HG03280 (cell line): ENCODE measurements at regions not wholly inside any gene's neighbourhood (a gene's known extent, or its start where the extent isn't known, plus 50 kb on each side); places are given as distances from the start of the nearest gene placed in this dataset.
"Not testable (repeated sequence)": the region's sequence is repeated elsewhere in the genome, so short reads cannot be mapped to it uniquely, and the experiment has no call there.

Source experiments
- ATAC-seq: cut with Tn5 transposase; IDR thresholded peaks from one replicate; pipeline ENCODE4 v1.9.1; 2021; ENCODE audit warnings: mild to moderate bottlenecking, moderate library complexity; ENCODE audit not compliant: unreplicated experiment

DNA sequence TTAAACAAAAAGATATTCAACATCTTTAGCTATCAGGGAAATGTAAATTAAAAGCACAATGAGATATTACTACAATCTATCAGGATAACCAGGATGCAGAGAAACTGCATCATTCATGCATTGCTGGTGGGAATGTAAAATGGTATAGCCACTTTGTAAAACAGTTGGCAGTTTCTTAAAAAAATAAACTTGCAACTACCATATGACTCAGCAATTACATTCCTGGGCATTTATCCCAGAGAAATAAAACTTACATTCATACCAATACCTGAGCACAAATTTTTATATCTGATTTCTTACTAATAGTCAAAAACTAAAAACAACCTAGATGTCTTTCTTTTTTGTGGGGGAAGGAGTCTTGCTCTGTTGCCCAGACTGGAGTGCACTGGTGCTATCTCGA, 190.3 kb upstream of the TAB2 start:
- no peak for ATAC-seq

DNA sequence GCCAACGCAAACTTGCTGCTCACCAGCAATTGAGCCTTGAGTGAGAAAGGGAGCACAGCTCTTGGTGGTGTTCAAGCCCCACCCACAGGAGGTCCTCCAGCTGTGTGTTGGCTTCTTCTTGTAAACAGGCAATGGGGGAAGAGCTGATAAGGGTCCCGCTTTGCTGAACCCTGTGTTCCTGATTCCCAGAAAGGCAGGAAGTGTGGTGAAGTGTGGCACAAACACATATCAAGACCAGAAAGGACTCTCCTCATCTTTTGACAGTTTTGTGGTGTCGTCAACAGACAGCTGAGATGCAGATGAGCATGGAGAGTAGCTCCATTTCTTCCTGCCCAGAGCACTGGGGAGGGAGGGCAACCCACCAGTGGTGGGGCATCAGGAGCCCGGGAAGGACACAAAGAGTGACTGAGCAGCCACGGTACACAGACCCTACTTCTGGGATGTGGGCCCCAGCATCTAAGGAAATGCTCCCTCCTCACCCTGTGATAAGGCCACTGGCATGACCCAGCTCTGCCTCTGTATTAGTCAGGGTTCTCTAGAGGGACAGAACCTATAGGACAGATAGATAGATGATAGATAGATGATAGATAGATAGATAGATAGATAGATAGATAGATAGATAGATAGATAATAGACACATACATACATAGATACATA, 188.9 kb upstream of the TAB2 start:
- ATAC-seq: no peak

DNA sequence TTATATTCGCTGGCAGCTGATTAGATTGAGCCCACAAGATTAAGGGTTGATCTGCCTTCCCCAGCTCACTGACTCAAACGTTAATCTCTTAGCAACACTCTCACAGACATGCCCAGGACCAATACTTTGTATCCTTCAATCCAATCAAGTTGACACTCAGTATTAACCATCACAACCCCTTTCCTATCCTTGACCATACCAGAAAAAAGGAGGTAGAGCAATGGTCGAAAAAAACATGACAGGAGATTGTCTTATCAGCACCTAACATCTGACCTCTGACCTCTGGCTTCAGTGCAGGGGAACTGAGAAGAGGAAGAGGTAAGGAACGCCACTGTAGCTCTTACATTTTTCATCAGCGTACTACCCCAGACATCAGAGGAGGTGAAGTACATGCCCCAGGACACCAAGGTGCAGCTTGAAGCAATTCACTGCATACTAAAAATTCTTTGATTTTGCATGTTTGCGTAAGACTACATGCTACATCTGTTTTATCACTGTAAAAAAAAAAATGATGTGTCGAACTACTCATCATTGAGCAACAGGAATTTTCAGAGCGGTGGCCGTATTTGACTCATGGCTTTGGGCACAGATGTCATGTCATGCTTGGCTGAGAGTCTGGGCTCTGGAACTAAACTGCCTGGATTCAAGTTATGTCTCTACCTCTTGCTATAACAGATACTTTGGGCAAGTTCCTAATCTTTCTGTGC, 188.0 kb upstream of the TAB2 start:
- no peak for ATAC-seq

DNA sequence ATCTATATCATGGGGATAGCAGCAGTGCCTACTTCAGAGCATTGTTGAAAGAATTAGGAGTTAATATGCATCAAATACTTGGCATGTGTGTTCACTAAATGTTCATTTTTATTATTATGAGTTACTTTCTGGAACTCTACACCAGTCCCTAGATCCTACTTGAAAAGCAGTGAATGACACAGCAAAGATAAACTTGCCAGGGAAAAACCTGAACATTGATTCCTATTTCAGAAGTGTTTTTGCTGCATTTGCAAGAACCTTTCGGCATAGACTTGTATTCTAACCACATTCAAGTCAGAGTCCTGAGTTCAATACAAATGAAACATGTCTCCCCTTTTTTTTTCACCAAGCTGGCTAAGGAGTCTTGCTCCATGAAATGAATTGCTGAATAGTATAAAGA, 187.4 kb upstream of the TAB2 start:
- no peak for ATAC-seq

DNA sequence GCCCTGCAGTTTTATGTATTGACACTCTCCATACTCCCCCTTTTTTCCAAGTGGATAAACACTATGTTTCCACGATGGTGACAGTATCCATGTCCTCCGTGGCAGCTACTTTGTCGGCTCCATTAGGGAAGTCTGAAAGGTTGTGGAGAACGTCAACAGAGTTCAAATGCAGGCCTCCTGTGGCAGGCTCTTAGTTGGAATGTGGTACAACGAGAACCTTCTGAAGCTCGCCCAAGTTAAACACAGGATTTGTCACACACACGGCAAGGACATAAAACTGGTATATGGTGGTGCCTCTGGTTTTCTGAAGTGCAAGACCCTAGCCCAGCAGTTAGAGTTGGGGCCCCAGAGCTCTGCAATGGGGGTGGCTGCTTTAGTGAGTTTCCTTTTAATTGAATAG, 187.0 kb upstream of the TAB2 start:
- ATAC-seq: no peak

GRCh38 chr6:149131891-149132290, 185.6 kb upstream of the TAB2 start:
- ATAC-seq: no peak

DNA sequence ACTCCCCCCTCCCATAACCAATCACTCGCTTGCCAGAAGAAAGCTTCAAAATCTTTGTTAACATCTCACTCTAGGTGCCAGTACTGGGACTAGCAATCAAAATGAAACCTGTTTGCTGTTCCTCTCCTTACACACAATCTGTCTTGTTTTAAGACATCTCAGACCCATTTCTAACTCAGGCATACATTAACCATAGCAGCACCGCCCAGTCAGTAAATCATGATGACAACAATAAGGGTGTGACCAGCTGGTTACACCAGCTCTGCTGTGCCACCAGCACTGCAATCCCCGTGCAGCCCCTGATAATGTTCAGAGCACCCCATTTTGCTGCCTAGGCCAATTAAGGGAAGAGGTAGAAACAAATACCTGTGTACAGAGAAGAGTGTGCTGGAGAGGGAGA, 185.2 kb upstream of the TAB2 start:
- no peak for ATAC-seq

GRCh38 chr6:149134511-149134933, 183.0 kb upstream of the TAB2 start:
- ATAC-seq: no peak

- no peak for ATAC-seq
These were observed 181.7 kb upstream of the TAB2 start for GRCh38 chr6:149135809-149136208.

- no peak for ATAC-seq
These were observed 181.1 kb upstream of the TAB2 start for GRCh38 chr6:149136273-149136912.

DNA sequence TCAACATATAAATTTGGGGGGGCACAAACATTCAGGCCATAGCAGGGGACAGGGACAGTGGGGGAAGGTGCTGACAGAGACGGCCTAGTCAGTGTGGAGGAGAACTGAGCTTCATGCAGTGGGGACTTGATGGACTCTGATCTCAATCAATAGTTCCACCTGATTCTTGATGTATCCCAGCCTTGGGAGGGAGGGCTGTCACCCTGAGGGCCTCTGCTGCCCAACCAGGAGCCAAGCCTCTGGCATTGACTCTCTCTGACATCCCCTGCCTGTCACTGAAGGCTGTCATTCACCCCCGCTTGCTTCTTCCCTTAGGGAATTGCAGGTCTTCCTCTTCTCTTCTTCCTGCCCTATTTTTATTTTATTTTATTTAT, 180.6 kb upstream of the TAB2 start:
- ATAC-seq: no peak

GRCh38 chr6:149137594-149137993, 179.9 kb upstream of the TAB2 start:
- ATAC-seq: no peak

DNA sequence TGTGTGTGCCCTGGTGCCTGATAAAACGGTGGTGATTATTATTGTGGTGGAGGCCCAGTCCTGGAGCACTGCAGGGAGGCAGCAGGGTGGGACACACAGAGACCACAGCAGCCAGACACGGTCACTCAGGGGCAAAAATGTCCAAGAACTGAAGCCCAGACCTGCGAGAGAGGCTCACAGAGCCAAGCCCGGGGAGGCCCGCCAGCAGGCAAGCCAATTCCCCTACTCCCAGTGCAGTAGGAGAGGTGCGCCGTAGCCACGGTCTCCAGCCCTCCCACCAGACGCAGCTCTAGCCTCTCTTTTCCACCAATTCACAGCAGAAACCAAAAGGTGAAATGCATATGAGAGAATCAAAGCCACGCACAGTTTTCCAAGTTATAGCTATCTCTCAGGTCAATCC, 179.4 kb upstream of the TAB2 start:
- no peak for ATAC-seq

GRCh38 chr6:149138699-149139294, 178.7 kb upstream of the TAB2 start:
- ATAC-seq: no peak

DNA sequence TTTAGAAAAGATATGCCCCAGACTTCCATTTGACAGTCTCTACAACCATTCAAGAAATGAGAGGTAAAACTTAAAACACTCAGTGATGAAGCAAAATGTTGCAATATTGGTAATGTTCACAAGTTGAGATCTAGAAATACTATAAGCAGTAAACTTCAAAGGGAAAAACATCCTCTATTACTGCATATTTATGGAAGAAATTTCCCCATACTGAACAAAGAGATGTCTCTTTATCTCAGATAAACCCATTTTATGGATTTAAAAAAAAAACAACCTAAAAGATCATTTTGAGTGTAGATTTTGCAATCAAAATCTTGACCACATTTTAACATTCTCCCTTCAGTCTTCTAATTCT, 177.8 kb upstream of the TAB2 start:
- no peak for ATAC-seq

GRCh38 chr6:149140137-149140909, 177.2 kb upstream of the TAB2 start:
- peak; percentile 78 for ATAC-seq

DNA sequence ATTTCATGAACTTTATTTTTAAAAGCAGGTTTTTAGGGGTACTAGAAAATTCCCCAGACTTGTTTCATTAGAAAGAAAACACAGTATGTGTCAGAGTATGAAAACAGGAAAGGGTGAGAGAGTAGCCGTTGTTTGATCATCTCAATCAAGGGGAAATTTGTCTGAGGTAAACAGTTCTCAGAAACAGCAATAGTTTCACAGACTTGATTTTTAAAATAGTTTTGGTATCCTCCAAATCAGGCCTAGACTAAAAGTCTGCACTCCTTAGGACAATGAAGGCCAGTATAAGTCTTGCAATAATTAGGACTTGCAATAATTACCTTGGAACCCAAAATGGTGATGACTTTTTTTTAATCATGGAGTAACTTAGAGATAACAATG, 176.6 kb upstream of the TAB2 start:
- ATAC-seq: peak; percentile 38

DNA sequence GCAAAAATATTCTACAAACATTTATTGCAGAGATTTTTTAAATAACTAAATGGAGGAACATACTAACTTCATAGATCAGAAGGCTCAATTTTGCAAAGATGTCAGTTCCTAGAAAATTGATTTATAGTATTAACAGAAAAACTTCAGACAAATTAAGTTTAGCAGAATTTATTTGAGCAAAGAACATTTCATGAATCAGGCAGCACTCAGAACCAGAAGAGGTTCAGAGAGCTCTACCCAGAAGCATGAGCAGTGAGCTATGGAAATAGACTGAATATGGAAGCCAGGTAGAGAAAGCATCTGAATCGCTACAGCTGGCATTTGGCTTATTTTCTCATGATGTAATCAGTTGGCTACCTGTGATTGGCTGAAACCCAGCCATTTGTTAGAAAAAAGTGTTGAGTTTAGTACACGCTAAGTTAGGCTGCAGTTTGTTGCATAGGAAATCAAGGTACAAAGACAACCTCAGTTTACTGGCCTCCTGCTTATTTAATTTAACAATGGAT, 174.5 kb upstream of the TAB2 start:
- no peak for ATAC-seq

DNA sequence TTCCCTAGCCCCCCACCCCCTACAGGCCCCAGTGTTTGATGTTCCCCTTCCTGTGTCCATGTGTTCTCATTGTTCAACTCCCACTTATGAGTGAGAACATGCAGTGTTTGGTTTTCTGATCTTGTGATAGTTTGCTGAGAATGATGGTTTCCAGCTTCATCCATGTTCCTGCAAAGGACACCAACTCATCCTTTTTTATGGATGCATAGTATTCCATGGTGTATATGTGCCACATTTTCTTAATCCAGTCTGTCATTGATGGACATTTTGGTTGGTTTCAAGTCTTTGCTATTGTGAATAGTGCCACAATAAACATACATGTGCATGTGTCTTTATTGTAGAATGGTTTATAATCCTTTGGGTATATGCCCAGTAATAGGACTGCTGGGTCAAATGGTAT, 171.7 kb upstream of the TAB2 start:
- not testable (repeated sequence) for ATAC-seq

DNA sequence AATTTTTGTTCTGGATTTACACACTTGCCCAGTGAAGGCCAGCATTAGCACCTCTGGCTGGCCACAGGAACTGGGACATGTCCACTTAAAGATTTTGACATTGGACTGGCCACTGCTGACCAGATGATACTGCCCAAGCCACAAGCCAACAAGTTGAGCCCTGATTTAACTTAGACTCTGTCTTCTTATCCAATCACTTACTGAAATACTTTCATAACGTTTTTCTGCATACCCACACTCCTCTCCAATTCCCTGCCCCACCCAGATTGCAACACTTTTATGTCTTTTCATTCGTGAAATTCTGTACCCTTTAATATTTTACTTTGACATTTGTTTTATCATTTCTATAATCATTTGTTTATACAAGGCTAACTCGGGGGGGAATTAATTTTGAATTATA, 170.3 kb upstream of the TAB2 start:
- no peak for ATAC-seq
